HG03558 (cell line): ENCODE measurements at regions not wholly inside any gene's neighbourhood (a gene's known extent, or its start where the extent isn't known, plus 50 kb on each side); places are given as distances from the start of the nearest gene placed in this dataset.

Experiments
- ATAC-seq: cut with Tn5 transposase; IDR thresholded peaks from one replicate; pipeline ENCODE4 v1.9.1; 2021; ENCODE audit warnings: moderate number of reproducible peaks; ENCODE audit not compliant: unreplicated experiment; ENCODE audit errors: extremely low read depth

- no peak for ATAC-seq
Observed at GRCh38 chr2:16615687-16616615, 49.7 kb downstream of the CYRIA start.

GRCh38 chr2:16615246-16615645 lies 50.4 kb downstream of the CYRIA start:
- ATAC-seq = no peak

GRCh38 chr2:16614314-16614860 lies 51.2 kb downstream of the CYRIA start:
- no peak for ATAC-seq

- no peak for ATAC-seq
Observed at GRCh38 chr2:16613539-16614011, 52.1 kb downstream of the CYRIA start.

GRCh38 chr2:16612490-16612889 lies 53.1 kb downstream of the CYRIA start:
- no peak for ATAC-seq

GRCh38 chr2:16609786-16610185 lies 55.8 kb downstream of the CYRIA start:
- no peak for ATAC-seq

GRCh38 chr2:16608661-16609643 lies 56.7 kb downstream of the CYRIA start:
- peak; percentile 68 for ATAC-seq

GRCh38 chr2:16607301-16607700 lies 58.3 kb downstream of the CYRIA start:
- no peak for ATAC-seq

GRCh38 chr2:16604236-16604635 lies 61.4 kb downstream of the CYRIA start:
- ATAC-seq = no peak

GRCh38 chr2:16591370-16591933 lies 74.2 kb downstream of the CYRIA start:
- no peak for ATAC-seq

- ATAC-seq = no peak
Observed at GRCh38 chr2:16589465-16589864, 76.2 kb downstream of the CYRIA start.

GRCh38 chr2:16588565-16588964 lies 77.1 kb downstream of the CYRIA start:
- ATAC-seq = no peak

- ATAC-seq = no peak
Observed at GRCh38 chr2:16587601-16588000, 78.0 kb downstream of the CYRIA start.

- no peak for ATAC-seq
Observed at GRCh38 chr2:16584824-16585540, 80.7 kb downstream of the CYRIA start.

GRCh38 chr2:16584084-16584483 lies 81.5 kb downstream of the CYRIA start:
- ATAC-seq = no peak

- ATAC-seq = no peak
Observed at GRCh38 chr2:16581241-16581640, 84.4 kb downstream of the CYRIA start.

- no peak for ATAC-seq
Observed at GRCh38 chr2:16578081-16578480, 87.6 kb downstream of the CYRIA start.

- ATAC-seq = no peak
Observed at GRCh38 chr2:16570516-16570915, 95.1 kb downstream of the CYRIA start.

- ATAC-seq = no peak
Observed at GRCh38 chr2:16568998-16569784, 96.4 kb downstream of the CYRIA start.
